NCI-H2171 (cell line): ENCODE measurements at regions not wholly inside any gene's neighbourhood (a gene's known extent, or its start where the extent isn't known, plus 50 kb on each side); places are given as distances from the start of the nearest gene placed in this dataset.

ENCODE experiments used
- DNase-seq: peaks from one replicate; lab custom pipeline; 2025; lab: John Stamatoyannopoulos, UW

DNA sequence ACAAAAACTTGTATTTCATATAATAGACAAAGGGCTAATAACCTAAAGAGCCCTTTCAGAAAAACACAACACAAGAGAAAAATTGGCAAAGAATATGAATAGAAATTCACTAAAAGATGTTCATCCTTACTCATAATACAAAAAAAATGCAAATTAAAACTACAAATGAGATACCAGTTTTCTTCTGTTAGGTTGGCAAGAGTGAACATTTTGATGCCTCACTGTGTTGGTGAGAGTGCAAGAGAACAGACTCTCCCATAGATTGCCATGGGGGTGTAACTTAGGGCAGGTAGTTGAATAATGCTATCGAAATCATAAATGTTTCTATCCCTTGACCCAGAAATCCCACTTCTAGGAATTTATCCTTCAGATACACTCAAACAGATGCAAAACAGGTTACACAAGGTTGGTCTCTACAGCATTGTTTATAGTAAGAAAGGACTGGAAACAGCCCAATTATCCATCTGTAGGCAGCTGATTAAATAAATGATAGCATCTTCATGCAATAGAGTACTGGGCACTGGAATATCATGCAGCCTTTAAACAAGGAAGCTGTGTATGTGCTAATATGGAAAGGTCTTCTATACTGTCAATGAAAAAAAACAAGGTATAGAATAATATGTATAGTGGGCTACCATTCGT, 146.3 kb downstream of the TLE3 start:
- DNase-seq, result no peak

DNA sequence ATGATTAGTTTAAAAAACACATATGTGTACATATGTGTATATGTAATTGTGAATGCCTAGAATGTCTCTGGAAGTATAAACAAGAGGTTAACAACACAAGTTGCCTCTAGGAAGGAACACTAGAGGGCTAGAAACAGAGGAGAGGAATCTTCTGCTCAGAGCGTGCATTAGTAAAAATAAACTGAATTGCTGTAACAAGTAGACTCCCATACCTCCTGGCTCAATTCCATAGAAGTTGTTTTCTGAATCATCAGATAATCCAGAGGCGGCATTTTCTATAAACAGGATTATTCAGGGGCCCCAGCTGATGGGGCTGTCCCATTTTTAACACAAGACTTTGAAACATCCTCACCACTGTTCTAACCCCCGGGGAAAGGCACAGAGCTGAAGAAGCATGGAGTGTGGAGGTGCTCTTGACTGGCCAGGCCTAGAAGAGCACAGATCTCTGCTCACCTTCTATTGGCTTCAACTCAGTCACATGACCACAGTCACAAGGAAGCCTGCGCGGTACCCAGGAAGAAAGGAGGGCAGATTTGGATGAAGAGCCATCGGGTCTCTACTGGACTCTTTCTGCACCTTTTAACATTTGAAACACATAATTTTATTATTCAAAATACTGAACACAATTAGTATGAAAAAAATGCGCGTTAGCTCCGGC, 145.7 kb downstream of the TLE3 start:
- DNase-seq, result no peak

DNA sequence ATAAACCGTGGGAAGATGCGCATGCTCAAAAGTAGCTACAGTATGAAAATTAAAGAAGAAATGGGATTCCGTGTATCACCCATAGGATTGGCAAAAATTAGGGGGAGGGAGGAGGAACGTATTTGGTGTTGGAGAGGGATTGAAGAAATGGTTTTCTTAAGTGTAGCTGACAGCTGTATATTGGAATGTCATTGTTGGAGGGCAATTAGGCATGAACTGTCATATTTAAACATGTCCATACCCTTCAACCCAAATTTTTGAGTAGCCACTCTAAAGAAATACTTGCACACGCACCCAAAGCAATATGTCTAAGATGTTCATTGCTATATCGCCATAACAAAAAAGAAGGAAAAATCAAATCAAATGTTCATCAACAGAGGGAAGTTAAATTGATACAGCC, 144.7 kb downstream of the TLE3 start:
- DNase-seq, result no peak

DNA sequence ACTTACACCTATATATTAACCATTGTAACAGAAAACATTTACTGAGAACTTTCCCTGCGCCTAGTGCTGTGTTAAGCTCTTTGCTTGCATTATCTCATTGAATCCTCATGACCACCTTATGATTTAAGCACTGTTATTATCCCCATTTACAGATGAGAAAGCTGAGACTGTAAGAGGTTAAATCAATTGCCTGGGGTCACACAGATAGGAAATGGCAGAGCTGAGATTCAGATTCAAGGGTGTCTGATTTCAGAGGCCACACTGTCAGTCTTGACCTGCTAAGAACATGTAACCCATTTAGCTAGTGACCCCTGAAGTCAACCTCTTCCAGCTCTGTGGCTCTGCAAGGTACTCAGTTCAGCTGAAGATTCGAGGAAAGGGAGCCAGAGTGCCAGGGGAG, 143.9 kb downstream of the TLE3 start:
- no peak for DNase-seq

DNA sequence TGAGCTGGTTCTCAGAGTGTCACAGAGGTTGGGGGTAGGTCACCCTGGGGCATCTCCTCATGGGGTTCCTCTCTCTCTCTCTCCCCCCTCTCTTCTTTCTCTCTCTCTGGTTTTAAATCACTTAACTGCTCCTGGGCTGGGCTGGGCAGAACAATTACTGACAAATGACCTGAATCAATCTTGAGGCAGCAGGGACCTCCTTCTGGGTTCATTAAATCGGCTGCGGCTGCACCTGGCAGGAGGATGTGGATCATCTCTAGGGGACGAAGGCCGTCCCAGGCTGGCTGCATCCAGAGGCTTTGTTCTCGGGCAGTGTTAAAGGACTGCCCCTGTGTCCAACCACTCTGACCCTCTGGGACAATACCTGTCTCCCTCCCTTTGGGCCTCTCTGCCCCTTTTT, 143.1 kb downstream of the TLE3 start:
- no peak for DNase-seq

DNA sequence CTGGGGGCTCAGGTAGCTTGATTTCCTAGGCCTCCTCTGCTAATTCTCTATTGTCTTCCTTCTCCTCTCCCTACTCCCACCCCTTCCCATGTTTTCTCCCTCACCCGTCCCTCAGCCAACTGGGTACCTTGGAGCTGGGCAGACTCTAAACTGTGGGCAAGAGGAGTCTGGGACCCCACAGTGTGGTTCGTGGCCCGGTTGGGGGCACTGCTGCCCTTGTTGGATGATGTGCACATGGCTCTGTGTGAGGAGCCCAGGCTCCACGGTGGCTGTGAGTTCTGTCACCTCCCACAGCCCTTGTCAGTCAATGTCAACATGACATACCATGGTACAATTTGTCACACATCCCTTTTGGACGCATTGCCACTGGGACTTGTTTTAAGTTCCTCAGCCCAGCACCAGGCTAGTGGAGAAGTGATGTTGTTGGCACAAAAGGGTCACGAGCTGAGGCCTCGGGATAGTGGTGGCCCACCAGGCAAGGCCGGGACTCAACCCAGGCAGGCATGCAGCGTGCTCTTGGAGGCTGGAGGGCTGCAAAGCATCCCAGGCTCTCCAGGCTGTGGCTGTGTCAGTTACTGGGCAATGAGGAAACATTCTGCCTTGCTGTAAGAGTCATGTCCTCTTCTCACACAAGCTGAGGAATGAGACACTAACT, 142.3 kb downstream of the TLE3 start:
- DNase-seq, result no peak

DNA sequence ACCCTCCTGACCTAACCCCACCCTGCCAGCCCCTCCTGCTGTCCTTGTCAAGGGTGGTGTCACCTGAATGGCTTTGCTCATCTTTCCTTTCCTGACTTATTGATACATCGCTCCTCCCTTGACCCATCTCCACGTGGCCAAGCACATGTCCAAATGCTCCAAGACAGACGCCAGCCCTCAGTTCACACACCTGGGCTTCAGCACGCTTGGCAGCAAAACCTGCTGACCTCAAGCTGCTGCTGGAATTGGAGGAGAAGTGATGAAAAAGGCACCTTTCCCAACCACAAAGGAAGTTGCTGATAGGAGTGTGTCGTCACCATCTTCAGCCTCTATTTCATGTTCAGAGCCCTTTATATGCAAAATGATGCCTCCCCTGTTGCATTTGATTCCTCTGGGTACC, 141.3 kb downstream of the TLE3 start:
- DNase-seq, result no peak

DNA sequence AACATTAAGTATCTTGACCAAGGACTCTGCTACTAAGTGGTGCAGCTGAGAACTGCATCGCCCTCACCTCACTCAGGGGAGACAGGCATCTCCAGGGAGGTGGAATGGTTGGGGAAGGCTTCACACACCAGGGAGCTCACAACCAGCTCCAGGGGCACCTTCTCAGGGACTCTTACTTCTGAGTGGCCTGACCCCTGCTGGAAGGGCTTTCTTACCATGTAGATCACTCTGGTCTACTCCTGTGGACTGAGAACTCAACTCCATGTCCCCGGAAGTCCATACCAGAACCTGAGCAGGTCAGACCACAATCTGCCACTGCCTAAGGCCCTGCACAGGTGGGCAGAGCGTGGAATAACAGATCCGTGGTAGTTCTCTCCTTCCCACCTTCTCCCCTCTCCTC, 140.5 kb downstream of the TLE3 start:
- no peak for DNase-seq

DNA sequence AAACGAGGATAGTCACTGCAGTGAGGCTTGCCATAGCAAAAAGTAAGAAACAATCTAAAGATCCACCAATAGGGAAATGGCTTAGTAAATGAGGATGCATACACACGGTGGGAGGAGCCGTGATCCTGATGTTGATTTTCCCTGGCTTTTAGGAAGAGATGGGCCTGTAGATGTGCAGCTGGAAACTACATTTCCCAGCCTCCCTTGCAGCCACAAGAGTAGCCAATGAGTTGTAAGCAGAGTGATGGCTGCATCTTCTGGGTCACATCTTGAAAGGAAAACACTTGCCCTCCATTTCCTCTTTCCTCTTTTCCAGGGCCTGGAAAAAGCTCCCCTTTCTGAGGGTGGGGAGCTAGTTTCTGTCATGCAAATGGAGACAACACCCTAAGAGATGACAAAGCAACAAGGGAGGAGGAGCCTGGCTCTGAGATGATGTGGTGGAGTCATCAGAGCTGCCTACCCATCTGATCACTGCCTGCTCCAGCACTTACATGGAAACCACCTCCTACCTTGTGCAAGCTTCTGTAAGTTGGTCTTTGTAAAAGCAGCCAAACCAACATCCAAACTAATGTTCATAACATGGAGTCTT, 139.1 kb downstream of the TLE3 start:
- DNase-seq, result no peak

DNA sequence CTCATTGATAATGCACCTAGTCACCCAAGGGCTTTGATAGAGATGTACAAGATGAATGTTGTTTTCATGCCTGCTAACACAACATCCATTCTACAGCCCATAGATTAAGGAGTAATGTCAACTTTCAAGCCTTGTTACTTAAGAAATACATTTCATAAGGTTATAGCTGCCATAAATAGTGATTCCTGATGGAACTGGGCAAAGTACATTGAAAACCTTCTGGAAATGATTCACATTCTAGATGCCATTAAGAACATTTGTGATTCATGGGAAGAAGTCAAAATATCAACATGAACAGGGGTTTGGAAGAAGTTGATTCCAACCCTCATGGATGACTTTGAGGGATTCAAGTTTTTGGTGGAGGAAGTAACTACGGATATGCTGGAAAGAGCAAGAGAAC, 135.2 kb downstream of the TLE3 start:
- no peak for DNase-seq

DNA sequence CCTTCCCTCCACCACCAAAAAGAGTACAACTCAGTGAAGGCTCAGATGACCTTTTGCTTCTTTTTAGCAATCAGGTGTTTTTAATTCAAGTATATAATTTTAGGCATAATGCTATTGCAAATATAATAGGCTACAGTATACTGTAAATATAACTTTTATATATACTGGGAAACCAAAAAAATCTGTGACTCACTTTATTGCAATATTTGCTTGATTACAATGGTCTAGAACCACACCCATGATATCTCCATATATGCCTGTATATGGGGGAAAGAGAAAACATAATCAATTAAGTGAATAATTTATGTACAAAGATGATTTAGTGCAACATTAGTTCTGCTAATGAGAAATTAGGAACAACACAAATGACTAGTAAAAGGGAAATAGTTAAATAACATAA, 134.3 kb downstream of the TLE3 start:
- no peak for DNase-seq

DNA sequence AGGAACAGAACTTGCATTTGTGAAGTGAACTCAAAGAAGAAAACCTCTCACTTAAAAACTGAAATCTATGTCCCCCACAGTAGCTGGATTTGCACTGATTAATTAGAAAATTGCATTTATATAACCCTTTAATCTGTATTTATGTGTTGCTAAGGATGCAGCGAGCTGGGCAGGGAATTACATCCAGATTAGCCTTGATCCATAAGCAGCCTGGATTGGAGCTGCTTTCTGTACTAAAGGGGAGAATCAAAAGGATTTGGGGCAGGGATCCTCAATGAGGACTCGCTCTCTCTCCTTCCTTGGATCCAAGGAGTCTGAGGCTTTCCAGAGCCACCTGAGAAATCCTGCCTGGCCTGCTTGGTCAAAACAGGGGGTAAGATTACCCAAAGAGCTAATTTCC, 125.9 kb downstream of the TLE3 start:
- no peak for DNase-seq

DNA sequence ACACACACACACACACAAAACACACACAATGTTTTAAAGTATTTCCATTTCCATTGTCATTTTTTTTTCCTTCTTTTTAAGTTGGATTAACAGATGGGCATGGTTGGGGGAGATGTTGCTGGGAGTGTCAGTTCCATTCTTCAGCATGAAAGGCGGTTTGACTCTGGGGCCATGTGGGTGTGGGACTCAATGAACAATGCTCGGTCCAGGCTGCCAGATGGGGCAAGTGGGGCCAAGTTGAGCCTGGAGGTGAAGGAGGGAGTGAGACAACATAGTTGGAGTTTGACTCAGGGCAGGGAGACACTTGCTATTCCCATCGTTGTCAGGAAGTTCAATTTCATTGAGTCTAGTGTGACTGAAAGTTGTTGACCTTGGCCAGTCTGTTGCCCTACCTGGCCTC, 125.3 kb downstream of the TLE3 start:
- DNase-seq, result no peak

DNA sequence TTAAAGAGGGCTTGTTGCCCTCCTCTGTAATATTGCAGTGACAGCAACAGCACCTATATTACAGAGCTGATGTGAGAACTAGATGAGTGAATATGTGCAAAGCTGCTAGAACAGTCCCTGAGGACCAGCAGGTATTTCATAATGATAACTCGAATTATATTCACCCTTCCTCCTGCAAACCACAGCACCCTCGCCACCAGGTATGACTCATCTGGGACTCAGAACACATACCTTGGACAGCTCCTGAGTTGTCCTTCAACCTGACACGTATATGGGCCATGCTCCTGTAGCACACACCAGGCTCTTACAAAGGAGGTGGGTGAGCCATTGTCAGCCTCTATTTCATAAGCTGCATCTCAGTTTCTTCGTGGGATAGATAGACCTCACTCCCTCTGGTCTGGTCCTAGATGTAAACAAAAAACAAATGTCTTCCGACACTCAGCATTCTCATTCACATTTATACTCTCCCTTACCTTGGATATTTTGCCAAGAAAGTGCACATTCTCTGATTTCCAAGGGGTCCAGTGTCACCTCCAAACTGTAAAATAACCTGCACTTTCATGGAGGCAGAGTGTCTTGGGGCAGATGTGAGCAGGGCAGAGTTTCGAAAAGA, 124.5 kb downstream of the TLE3 start:
- DNase-seq, result no peak

DNA sequence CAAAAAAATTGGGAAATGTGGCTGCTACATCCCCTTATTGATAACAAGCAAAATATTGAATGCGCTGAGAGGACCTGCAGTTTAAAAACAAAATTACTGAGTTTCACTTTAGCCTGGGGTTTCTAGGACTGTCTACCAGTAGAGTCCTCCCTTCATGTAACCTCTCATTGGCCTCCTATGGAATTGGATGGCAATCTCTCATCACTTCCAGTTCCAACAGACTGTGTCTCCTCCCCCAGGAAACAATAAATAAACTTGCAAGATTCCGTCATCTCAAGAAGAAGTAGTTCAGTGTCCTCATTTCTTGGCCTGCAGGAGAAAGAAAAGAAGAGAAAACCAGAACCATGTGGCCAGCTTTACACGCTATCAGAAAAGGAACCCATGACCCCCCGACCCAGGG, 123.8 kb downstream of the TLE3 start:
- DNase-seq, result no peak

DNA sequence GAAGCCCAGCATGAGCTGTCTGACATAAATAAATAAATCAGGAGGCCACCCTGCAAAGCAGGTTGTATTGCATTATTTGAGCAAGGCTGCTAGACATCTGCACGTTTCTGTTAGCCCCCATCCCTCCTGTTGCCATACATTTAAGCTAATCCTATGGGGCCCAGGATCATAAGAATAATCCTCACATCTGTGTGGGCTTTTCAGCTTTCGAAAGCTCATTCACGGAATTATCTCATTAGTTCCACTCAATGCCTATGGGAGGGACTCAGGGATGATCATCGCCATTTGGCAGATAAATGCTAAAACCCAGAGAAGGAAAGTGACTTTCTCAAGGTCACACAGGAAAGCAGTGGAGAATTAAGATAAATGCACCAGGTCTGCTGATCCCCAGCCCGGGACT, 123.4 kb downstream of the TLE3 start:
- DNase-seq, result peak; percentile 16

DNA sequence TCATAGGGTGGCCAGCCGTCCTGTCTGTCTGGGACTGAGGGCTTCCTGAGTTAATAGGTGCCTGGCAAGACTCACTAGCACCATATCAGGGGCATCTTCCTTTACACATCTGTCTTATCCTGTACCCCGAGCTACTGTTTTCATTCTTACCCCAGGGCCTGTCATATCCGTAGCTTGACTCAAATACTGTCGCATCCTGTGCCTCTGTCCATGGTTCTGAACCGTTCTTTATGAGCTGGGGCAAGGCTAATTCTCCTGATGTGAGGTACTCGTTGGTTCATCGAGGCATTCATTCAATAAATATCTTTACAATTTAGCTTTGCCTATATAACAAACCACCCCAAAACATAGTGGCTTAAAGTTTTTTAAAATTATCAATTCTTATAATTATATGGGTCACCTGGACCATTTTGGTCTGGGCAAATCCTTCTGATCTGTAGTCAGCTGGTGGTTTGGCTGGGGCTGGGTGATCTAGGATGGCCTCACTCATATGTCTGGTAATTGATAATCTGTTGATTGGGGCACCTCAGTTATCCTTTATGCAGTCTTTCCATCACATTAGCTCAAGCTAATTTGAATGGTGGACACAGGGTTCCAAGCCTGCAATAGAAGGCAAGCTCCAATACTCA, 121.2 kb downstream of the TLE3 start:
- DNase-seq, result no peak

DNA sequence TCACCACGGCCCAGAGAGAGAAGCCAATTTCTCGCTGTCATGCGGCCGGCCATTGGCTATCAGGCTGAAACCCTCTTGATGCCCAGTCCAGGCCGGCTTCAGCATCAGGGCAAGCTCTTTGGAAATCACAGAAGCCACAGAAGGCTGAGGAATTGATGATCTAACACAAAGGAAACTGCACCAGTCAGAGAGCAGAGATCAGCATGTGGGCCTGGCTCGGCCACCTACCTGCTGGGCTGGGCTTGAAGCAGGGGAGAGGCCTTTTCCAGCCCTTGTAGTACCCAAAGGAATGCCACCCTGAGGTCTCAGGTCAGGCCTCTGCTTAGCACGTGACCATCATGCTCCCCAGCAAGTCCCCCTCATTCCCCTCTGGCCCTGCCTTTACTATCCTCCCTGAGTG, 119.1 kb downstream of the TLE3 start:
- no peak for DNase-seq

DNA sequence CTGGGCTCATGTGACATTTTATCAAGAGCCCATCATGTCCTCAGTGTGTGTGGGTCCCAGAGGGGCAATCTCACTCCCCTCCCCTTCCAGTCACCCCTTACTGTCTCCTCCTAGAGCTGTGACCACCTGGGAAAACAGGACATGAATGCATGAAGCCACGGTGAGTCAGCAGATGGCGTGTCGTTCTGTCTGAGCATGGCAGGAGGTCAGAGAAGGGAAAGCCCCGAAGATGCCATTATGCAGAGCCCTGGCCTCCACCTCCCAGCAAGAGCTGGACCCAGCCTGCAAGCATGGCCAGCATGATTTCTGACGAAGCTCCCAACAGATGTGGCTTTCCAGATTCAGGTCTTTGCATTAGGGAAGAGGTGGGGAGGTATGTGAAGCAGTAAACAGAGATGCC, 118.5 kb downstream of the TLE3 start:
- DNase-seq, result no peak

DNA sequence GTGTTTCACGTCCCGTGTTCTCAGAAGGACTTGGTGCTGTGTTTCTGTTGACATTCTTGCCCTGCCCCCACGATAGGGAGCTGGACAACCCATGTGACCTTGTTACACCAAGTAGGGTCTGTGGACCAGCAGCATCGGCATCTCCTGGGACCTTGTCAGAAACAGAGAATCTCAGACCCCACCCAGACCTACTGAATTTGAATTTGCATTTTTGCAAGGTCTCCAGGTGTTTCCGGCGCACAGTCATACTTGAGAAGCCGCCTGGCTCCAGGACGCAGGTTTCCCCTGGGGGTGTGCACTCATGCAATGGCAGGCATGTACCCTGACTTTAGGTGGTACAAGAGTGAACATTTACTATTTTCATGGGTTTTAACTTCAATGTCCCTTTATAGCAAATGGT, 117.9 kb downstream of the TLE3 start:
- no peak for DNase-seq

DNA sequence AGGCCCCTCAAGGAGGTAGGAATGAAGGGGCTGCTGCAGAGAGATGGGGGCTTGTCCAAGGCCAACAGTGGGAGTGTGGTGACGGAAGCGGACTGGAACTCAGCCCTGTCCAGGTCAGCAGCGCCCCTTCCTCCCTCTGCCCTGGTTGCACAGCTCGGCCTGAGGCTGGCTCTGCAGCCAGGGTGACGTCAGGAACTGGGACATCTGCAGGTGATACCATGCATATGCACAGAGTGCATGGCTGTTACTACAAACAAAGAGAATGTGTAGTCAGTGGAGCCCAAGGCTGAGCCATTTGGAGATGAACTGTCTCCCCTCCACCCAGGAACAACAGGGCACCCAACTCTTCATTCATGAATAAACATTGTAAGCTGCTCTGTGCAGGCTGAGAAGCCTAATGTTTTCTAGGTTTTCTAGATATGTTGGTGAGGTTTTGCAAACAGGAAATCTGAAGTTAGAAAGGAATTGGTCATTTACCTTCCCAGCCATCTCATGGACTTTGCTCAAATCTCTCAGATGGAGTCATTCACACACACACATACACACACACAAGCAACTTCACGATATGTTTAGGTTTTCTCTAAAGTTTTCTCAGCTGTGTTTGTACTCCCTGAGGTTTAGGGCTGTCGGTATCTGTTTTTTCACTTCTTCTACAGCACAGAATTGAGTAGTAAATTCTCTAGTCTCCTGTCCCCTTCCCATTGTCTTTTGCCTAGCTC, 117.2 kb downstream of the TLE3 start:
- no peak for DNase-seq

DNA sequence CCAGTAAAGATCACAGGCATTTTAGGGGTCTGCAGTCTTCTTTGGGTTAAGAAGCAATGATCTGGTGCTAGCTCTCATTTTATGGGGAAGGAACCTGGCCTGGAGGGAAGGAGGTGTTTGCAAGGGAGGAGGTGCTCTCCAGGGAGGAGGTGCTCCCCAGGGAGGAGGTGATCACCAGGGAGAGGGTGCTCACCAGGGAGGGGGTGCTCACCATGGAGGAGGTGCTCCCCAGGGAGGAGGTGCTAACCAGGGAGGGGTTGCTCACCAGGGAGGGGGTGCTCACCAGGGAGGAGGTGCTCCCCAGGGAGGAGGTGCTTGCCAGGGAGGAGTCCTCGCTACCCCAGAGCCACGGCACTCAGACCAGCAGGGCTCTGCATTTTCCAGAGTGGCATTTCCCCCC, 115.7 kb downstream of the TLE3 start:
- DNase-seq, result no peak
